ENCODE measurements at regions not wholly inside any gene's neighbourhood (a gene's known extent, or its start where the extent isn't known, plus 50 kb on each side); places are given as distances from the start of the nearest gene placed in this dataset.

DNA sequence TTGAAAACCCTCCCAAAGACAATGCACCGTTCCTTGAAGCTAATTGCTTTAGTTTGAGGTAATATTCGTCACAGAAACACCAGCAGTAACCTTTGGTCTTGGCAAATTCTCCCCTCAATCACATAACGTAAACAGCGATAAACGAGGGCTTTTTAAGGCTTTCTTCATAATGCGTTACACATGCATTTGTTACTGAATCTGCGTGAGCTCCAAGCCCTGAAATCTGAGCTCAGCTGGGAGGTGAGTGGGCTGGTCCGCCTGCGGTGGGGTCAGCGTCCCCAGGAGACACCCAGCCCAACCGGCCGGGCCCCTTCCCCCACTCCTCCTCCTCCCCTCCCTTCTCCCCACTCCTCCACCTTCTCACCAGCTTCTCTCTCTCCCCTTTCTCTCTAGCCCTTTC is 91.1 kb downstream of the BARX1 start:
- TF ChIP-seq POLR2AphosphoS5 (IDR thresholded peaks at IDR 0.05) (peak; percentile 89), POLR2A (IDR thresholded peaks at IDR 0.05) (no peak), EP300 (IDR thresholded peaks at IDR 0.05) (peak; percentile 65)
- TF ChIP-seq, protein P1, sequence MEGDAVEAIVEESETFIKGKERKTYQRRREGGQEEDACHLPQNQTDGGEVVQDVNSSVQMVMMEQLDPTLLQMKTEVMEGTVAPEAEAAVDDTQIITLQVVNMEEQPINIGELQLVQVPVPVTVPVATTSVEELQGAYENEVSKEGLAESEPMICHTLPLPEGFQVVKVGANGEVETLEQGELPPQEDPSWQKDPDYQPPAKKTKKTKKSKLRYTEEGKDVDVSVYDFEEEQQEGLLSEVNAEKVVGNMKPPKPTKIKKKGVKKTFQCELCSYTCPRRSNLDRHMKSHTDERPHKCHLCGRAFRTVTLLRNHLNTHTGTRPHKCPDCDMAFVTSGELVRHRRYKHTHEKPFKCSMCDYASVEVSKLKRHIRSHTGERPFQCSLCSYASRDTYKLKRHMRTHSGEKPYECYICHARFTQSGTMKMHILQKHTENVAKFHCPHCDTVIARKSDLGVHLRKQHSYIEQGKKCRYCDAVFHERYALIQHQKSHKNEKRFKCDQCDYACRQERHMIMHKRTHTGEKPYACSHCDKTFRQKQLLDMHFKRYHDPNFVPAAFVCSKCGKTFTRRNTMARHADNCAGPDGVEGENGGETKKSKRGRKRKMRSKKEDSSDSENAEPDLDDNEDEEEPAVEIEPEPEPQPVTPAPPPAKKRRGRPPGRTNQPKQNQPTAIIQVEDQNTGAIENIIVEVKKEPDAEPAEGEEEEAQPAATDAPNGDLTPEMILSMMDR (IDR thresholded peaks at IDR 0.05): no peak

All from gastroesophageal sphincter (tissue), 3 donors.